Thoracic aorta (tissue), 2 donors: ENCODE measurements at regions not wholly inside any gene's neighbourhood (a gene's known extent, or its start where the extent isn't known, plus 50 kb on each side); places are given as distances from the start of the nearest gene placed in this dataset.
"Not testable (repeated sequence)": the region's sequence is repeated elsewhere in the genome, so short reads cannot be mapped to it uniquely, and the experiment has no call there.

Experiments used
- ATAC-seq: fragments of 150-250 bp; one replicate; pipeline ENCODE4 v1.8.0; 2017; ENCODE audit warnings: low read depth; ENCODE audit not compliant: insufficient number of reproducible peaks, low FRiP score
- DNase-seq: peaks from one replicate; pipeline ENCODE4 v3.0.0-alpha.2; 2020; ENCODE audit warnings: low spot score
- H3K27ac ChIP-seq, 2 donors: fragments of 200-600 bp; sonication (generic); 1 replicate in 1 of 2; 2 replicates in 1 of 2; pipeline ENCODE4 v1.5.1; 2016; ENCODE audit warnings: mild to moderate bottlenecking in 2 of 2, moderate library complexity in 2 of 2
- H3K27me3 ChIP-seq: fragments of 200-600 bp; sonication (generic); replicated peaks from 2 replicates; pipeline ENCODE4 v1.6.0; 2016; ENCODE audit warnings: mild to moderate bottlenecking; ENCODE audit not compliant: insufficient read depth
- H3K36me3 ChIP-seq: fragments of 200-600 bp; sonication (generic); one replicate; pipeline ENCODE4 v1.5.1; 2016
- H3K4me1 ChIP-seq, 2 donors: fragments of 200-600 bp; sonication (generic); 1 replicate in 1 of 2; 2 replicates in 1 of 2; pipeline versions ENCODE4 v1.5.1 to v1.6.0; 2016; ENCODE audit warnings: low read depth in 2 of 2, mild to moderate bottlenecking in 1 of 2; ENCODE audit not compliant: control insufficient read depth in 1 of 2
- H3K4me3 ChIP-seq: fragments of 200-600 bp; sonication (generic); 2 replicates; pipeline ENCODE4 v1.5.1; 2016; ENCODE audit warnings: mild to moderate bottlenecking
- H3K9me3 ChIP-seq: fragments of 200-600 bp; sonication (generic); 2 replicates; pipeline ENCODE4 v1.5.1; 2016
- CTCF ChIP-seq: fragments of 200-600 bp; sonication (generic); IDR thresholded peaks from one replicate; pipeline ENCODE4 v1.5.1; 2019; ENCODE audit warnings: antibody characterized with exemption

GRCh38 chr9:78439866-78440830 lies 143.2 kb downstream of the PSAT1 start:
- H3K9me3 ChIP-seq = no peaks in the 10 kb centered on the region
- no peak overlapping the region for H3K27ac ChIP-seq
- ATAC-seq (no peak), DNase-seq (no peak)
- H3K4me3 ChIP-seq = no peak overlapping the region
- H3K36me3 ChIP-seq = no peaks in the 10 kb centered on the region
- TF ChIP-seq CTCF = no peak
- peaks cover 0 to 10% of the 10 kb centered on the region in 2 donors for H3K4me1 ChIP-seq
- H3K27me3 ChIP-seq = no peaks in the 10 kb centered on the region

GRCh38 chr9:78441396-78441795 lies 144.5 kb downstream of the PSAT1 start:
- DNase-seq = no peak
- H3K4me1 ChIP-seq = peaks cover 0 to 10% of the 10 kb centered on the region in 2 donors
- no peak for TF ChIP-seq CTCF
- H3K9me3 ChIP-seq = no peaks in the 10 kb centered on the region
- ATAC-seq = no peak
- no peak overlapping the region for H3K4me3 ChIP-seq
- H3K36me3 ChIP-seq = no peaks in the 10 kb centered on the region
- H3K27me3 ChIP-seq = no peaks in the 10 kb centered on the region
- H3K27ac ChIP-seq = no peak overlapping the region

GRCh38 chr9:78441822-78442431 lies 145.0 kb downstream of the PSAT1 start:
- peaks cover 0 to 10% of the 10 kb centered on the region in 2 donors for H3K4me1 ChIP-seq
- H3K36me3 ChIP-seq = no peaks in the 10 kb centered on the region
- no peak for ATAC-seq
- no peaks in the 10 kb centered on the region for H3K9me3 ChIP-seq
- no peak for DNase-seq
- no peak for TF ChIP-seq CTCF
- H3K27ac ChIP-seq = no peak overlapping the region
- no peaks in the 10 kb centered on the region for H3K27me3 ChIP-seq
- no peak overlapping the region for H3K4me3 ChIP-seq

- ATAC-seq, H3K9me3 ChIP-seq, DNase-seq, H3K36me3 ChIP-seq, H3K27me3 ChIP-seq, H3K4me3 ChIP-seq, H3K27ac ChIP-seq: not testable (repeated sequence)
- H3K4me1 ChIP-seq = peaks cover 0 to 10% of the 10 kb centered on the region in 2 donors
These were observed 145.7 kb downstream of the PSAT1 start for GRCh38 chr9:78442577-78442976.

GRCh38 chr9:78443946-78444345 lies 147.0 kb downstream of the PSAT1 start:
- Histone ChIP-seq H3K4me1 (peaks cover 0 to 8% of the 10 kb centered on the region in 2 donors), H3K4me3 (no peak overlapping the region), H3K36me3 (no peaks in the 10 kb centered on the region), H3K27ac (no peak overlapping the region), H3K27me3 (no peaks in the 10 kb centered on the region), H3K9me3 (no peaks in the 10 kb centered on the region)
- no peak for DNase-seq
- no peak for TF ChIP-seq CTCF
- no peak for ATAC-seq
